Breast epithelium (tissue), 3 donors: ENCODE measurements at regions not wholly inside any gene's neighbourhood (a gene's known extent, or its start where the extent isn't known, plus 50 kb on each side); places are given as distances from the start of the nearest gene placed in this dataset.

Source experiments
- CTCF ChIP-seq, 3 donors: fragments of 450-650 bp; IDR thresholded peaks; one replicate each; pipeline ENCODE4 v1.5.1; 2016 to 2017; ENCODE audit warnings: antibody characterized with exemption in 3 of 3, mild to moderate bottlenecking in 3 of 3, moderate library complexity in 3 of 3
- POLR2A ChIP-seq: fragments of 450-650 bp; IDR thresholded peaks from one replicate; pipeline ENCODE4 v1.6.1; 2016; ENCODE audit warnings: antibody characterized with exemption, mild to moderate bottlenecking, moderate library complexity
- POLR2AphosphoS5 ChIP-seq, 3 donors: sonication (generic); formaldehyde crosslinking; IDR thresholded peaks; one replicate each; pipeline ENCODE4 v1.6.1; 2017; ENCODE audit warnings: antibody characterized with exemption in 3 of 3

GRCh38 chr22:49657974-49658590, 169.6 kb downstream of the BRD1 start:
- TF ChIP-seq CTCF (IDR thresholded peaks at IDR 0.05) (no peak), POLR2AphosphoS5 (IDR thresholded peaks at IDR 0.05) (no peak), POLR2A (no peak)
